Right lobe of liver (tissue), 4 donors: ENCODE measurements at regions not wholly inside any gene's neighbourhood (a gene's known extent, or its start where the extent isn't known, plus 50 kb on each side); places are given as distances from the start of the nearest gene placed in this dataset.

ENCODE experiments used
- CTCF ChIP-seq, 4 donors: fragments of 200-600 bp in 3 of 4; fragments of 450-650 bp in 1 of 4; IDR thresholded peaks; one replicate each; pipeline versions ENCODE4 v1.5.1 to v1.8.0; 2016 to 2022; ENCODE audit warnings: antibody characterized with exemption in 4 of 4, mild to moderate bottlenecking in 2 of 4
- POLR2A ChIP-seq: fragments of 450-650 bp; IDR thresholded peaks from one replicate; pipeline ENCODE4 v1.6.1; 2017; ENCODE audit warnings: antibody characterized with exemption, mild to moderate bottlenecking
- donor health status: DM: no; HTN: no; CAD: no.
- donor health status: DM: no; HTN: no; CAD: no.
- donor health status: DM: no; HTN: yes; CAD: no.

- TF ChIP-seq CTCF (IDR thresholded peaks at IDR 0.05) (no peak), POLR2A (no peak)
These were observed 256.0 kb upstream of the SETBP1 start for GRCh38 chr18:44424645-44425035.
